HEK293T (cell line): ENCODE measurements at regions not wholly inside any gene's neighbourhood (a gene's known extent, or its start where the extent isn't known, plus 50 kb on each side); places are given as distances from the start of the nearest gene placed in this dataset.
A peak's percentile ranks its signal among the peaks of the same experiment; 100 is the strongest.

Experiments used
- ARNT ChIP-seq: fragments of 450-650 bp; IDR thresholded peaks from 2 replicates; pipeline ENCODE4 v1.6.1; 2017; ENCODE audit warnings: mild to moderate bottlenecking
- BHLHE40 ChIP-seq: fragments of 450-650 bp; IDR thresholded peaks from 2 replicates; pipeline ENCODE4 v1.6.1; 2016; ENCODE audit warnings: mild to moderate bottlenecking, moderate library complexity, borderline replicate concordance
- ELF4 ChIP-seq: fragments of 450-650 bp; IDR thresholded peaks from 2 replicates; pipeline ENCODE4 v1.6.1; 2017; ENCODE audit warnings: antibody characterized with exemption
- LEF1 ChIP-seq: fragments of 450-650 bp; IDR thresholded peaks from 2 replicates; pipeline ENCODE4 v1.6.1; 2017; ENCODE audit warnings: mild to moderate bottlenecking, borderline replicate concordance
- NFRKB ChIP-seq: fragments of 450-650 bp; IDR thresholded peaks from 2 replicates; pipeline ENCODE4 v1.6.1; 2016; ENCODE audit warnings: mild to moderate bottlenecking, moderate library complexity
- PKNOX1 ChIP-seq: fragments of 450-650 bp; IDR thresholded peaks from 2 replicates; pipeline ENCODE4 v1.6.1; 2016
- SP1 ChIP-seq: fragments of 450-650 bp; IDR thresholded peaks from 2 replicates; pipeline ENCODE4 v1.6.1; 2017
- SUZ12 ChIP-seq: fragments of 450-650 bp; IDR thresholded peaks from 2 replicates; pipeline ENCODE4 v1.6.1; 2016; ENCODE audit warnings: mild to moderate bottlenecking
- ZNF384 ChIP-seq: fragments of 450-650 bp; IDR thresholded peaks from 2 replicates; pipeline ENCODE4 v1.6.1; 2016

GRCh38 chr3:22141769-22142168 lies 390.8 kb upstream of the ZNF385D start:
- no peak for TF ChIP-seq SUZ12
- TF ChIP-seq ZNF384 = no peak
- no peak for TF ChIP-seq ARNT
- no peak for TF ChIP-seq BHLHE40
- TF ChIP-seq SP1 = no peak
- peak; percentile 22; the same call in 1 of the 2 replicates for TF ChIP-seq PKNOX1
- TF ChIP-seq LEF1 = no peak
- TF ChIP-seq ELF4 = no peak
- no peak for TF ChIP-seq NFRKB
